ENCODE measurements at regions not wholly inside any gene's neighbourhood (a gene's known extent, or its start where the extent isn't known, plus 50 kb on each side); places are given as distances from the start of the nearest gene placed in this dataset.

DNA sequence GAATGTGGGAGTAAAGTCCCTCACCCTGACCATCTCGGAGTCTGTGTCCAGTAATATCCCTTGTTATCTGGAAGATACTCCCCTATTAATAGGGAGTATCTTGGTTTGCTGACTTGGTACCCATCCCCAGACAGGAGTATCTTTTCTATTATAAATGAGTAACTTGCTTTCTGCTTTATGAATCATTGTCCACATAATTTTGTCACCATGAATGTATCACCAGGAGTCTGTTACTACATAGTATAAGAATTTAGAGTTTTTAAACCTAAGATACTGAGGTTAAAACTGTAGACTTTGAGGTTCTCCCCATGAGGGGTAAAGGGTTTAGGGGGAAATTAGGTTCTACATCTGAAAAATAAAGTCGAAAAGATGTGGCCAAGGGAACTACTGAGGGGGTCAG is 175.6 kb downstream of the FCRL5 start:
- no peak for TF ChIP-seq EZH2 (IDR thresholded peaks at IDR 0.05; ENCODE audit: borderline replicate concordance, low read length)
- TF ChIP-seq, protein P1, sequence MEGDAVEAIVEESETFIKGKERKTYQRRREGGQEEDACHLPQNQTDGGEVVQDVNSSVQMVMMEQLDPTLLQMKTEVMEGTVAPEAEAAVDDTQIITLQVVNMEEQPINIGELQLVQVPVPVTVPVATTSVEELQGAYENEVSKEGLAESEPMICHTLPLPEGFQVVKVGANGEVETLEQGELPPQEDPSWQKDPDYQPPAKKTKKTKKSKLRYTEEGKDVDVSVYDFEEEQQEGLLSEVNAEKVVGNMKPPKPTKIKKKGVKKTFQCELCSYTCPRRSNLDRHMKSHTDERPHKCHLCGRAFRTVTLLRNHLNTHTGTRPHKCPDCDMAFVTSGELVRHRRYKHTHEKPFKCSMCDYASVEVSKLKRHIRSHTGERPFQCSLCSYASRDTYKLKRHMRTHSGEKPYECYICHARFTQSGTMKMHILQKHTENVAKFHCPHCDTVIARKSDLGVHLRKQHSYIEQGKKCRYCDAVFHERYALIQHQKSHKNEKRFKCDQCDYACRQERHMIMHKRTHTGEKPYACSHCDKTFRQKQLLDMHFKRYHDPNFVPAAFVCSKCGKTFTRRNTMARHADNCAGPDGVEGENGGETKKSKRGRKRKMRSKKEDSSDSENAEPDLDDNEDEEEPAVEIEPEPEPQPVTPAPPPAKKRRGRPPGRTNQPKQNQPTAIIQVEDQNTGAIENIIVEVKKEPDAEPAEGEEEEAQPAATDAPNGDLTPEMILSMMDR (conservative IDR thresholded peaks at IDR 0.05 in 1 of 2, IDR thresholded peaks at IDR 0.05 in 1 of 2; ENCODE audit: extremely low read depth in 1 of 2, insufficient read depth in 1 of 2, low read depth in 1 of 2, low read length in 2 of 2) = no peak
